Kidney (tissue), 13 donors: ENCODE measurements at regions not wholly inside any gene's neighbourhood (a gene's known extent, or its start where the extent isn't known, plus 50 kb on each side); places are given as distances from the start of the nearest gene placed in this dataset.

Source experiments
- DNase-seq, 5 donors: peaks; one replicate each; pipeline ENCODE4 v3.0.0-alpha.2; 2013 to 2020
- FAIRE-seq: peaks from 2 replicates; lab custom pipeline; 2012; peaks lifted over from hg19 to GRCh38; lab: Jason Lieb, UNC
- H3K27ac ChIP-seq, 2 donors: one replicate each; pipeline ENCODE4 v1.7.0; 2013; ENCODE audit warnings: low read depth in 2 of 2, low read length in 2 of 2, inconsistent platforms in 1 of 2
- H3K27me3 ChIP-seq: one replicate; pipeline ENCODE4 v1.7.1; 2013; ENCODE audit warnings: low read length, inconsistent platforms; ENCODE audit not compliant: control insufficient read depth, insufficient read depth
- H3K36me3 ChIP-seq, 3 donors: one replicate each; pipeline versions ENCODE4 v1.7.0 to v1.7.1; 2013; ENCODE audit warnings: low read length in 3 of 3, control low read depth in 1 of 3, inconsistent platforms in 1 of 3; ENCODE audit not compliant: insufficient read depth in 3 of 3, control insufficient read depth in 2 of 3
- H3K4me1 ChIP-seq, 3 donors: one replicate each; pipeline versions ENCODE4 v1.7.0 to v1.7.1; 2013; ENCODE audit warnings: low read length in 3 of 3, inconsistent platforms in 1 of 3, low read depth in 1 of 3; ENCODE audit not compliant: control insufficient read depth in 2 of 3, insufficient read depth in 2 of 3
- H3K4me3 ChIP-seq, 3 donors: one replicate each; pipeline versions ENCODE4 v1.7.0 to v1.8.1; 2013; ENCODE audit warnings: low read length in 3 of 3, control low read depth in 1 of 3, inconsistent platforms in 1 of 3
- H3K9ac ChIP-seq, 3 donors: one replicate each; pipeline versions ENCODE4 v1.7.0 to v1.7.1; 2013; ENCODE audit warnings: low read length in 3 of 3, control low read depth in 1 of 3, inconsistent platforms in 1 of 3
- H3K9me3 ChIP-seq, 3 donors: one replicate each; pipeline versions ENCODE4 v1.7.0 to v1.7.1; 2013; ENCODE audit warnings: low read length in 3 of 3, control low read depth in 1 of 3, inconsistent platforms in 1 of 3; ENCODE audit not compliant: control insufficient read depth in 2 of 3, insufficient read depth in 1 of 3
- intact Hi-C: fragments of 100-400 bp; cut with DNase I; formaldehyde crosslinking; loops from one replicate; pipeline ENCODE4 v1.11.1; 2022
- TF ChIP-seq, protein P1 (sequence below): IDR thresholded peaks from 3 replicates; pipeline ENCODE4 v1.5.1; 2012; ENCODE audit warnings: mild to moderate bottlenecking, moderate library complexity, borderline replicate concordance; ENCODE audit not compliant: insufficient read depth; ENCODE audit errors: extremely low read depth
- donor health status: control.
- donor health status: control.
- donor health status: control.
- donor health status: control.
- donor health status: control.
- donor health status: DM: yes; HTN: yes; CAD: no.
- donor health status: Normal renal cell carcinoma (clear cell type).

DNA sequence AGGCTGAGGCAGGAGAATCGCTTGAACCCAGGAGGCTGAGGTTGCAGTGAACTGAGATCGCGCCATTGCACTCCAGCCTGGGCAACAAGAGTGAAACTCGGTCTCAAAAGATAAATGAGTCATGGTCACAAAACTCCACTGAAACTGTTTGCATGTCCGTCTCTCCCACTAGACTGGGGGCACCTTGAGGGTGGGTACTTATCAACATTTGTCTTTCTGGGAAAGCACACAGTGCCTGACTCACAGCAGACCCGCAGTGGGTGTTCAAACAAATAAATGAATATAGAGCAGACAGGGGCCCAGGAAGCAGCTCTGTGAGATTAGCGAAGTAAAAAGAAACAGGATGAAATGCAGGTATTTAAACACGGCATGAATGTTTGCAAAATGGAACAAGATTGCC, 211.1 kb upstream of the GATA6 start:
- H3K4me3 ChIP-seq = no peak overlapping the region
- no peaks in the 10 kb centered on the region for H3K36me3 ChIP-seq
- no peaks in the 10 kb centered on the region for H3K9me3 ChIP-seq
- no peak overlapping the region for H3K27ac ChIP-seq
- DNase-seq (no peak), FAIRE-seq (no peak)
- H3K9ac ChIP-seq = no peak overlapping the region
- TF ChIP-seq, protein P1, sequence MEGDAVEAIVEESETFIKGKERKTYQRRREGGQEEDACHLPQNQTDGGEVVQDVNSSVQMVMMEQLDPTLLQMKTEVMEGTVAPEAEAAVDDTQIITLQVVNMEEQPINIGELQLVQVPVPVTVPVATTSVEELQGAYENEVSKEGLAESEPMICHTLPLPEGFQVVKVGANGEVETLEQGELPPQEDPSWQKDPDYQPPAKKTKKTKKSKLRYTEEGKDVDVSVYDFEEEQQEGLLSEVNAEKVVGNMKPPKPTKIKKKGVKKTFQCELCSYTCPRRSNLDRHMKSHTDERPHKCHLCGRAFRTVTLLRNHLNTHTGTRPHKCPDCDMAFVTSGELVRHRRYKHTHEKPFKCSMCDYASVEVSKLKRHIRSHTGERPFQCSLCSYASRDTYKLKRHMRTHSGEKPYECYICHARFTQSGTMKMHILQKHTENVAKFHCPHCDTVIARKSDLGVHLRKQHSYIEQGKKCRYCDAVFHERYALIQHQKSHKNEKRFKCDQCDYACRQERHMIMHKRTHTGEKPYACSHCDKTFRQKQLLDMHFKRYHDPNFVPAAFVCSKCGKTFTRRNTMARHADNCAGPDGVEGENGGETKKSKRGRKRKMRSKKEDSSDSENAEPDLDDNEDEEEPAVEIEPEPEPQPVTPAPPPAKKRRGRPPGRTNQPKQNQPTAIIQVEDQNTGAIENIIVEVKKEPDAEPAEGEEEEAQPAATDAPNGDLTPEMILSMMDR = no peak
- H3K27me3 ChIP-seq = no peaks in the 10 kb centered on the region
- intact Hi-C loops = loop anchor here (10.0 kb wide), 1 partner anchor 763 kb away; no protein-coding TSS in a partner anchor
- H3K4me1 ChIP-seq = no peaks in the 10 kb centered on the region

DNA sequence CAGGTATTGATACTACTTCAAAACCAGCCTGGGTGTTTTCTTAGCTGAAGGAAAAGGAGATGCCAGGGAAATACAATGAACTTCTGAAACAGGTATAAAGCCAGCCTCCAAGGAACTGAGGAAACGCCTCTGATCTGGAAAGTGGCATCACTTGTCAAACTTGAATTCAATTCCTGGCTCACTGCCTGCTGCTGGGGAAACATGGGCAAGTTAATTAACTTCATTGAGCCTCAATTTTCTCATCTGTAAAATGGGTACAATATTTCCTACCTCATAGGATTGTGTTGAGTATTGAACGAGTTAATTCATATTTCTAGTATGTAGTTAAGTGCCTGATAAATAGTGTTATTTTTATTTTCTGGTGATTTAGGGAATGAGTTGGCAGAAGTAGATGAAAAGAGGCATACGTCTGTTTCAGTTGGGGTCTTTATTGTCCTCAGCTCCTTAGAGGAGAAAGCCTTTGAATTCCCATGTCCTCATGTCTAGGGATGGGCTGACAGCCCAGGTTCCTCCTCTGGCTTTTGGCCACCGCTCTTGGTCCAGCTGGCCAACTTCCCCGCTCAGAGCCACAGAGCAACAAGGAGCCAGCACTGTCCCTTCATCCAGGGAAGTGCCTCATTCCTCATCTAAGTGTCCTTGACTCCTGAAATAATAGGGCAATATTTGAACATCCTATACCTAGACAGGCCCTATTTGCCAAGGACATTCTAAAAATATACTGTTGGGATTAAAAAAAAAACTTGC, 210.5 kb upstream of the GATA6 start:
- FAIRE-seq (no peak), DNase-seq (no peak)
- no peaks in the 10 kb centered on the region for H3K9me3 ChIP-seq
- intact Hi-C loops = loop anchor here (10.0 kb wide), 1 partner anchor 764 kb away; no protein-coding TSS in a partner anchor
- H3K27me3 ChIP-seq = no peaks in the 10 kb centered on the region
- no peaks in the 10 kb centered on the region for H3K36me3 ChIP-seq
- H3K27ac ChIP-seq = no peak overlapping the region
- no peaks in the 10 kb centered on the region for H3K4me1 ChIP-seq
- H3K9ac ChIP-seq = no peak overlapping the region
- no peak overlapping the region for H3K4me3 ChIP-seq
- TF ChIP-seq, protein P1 = no peak

DNA sequence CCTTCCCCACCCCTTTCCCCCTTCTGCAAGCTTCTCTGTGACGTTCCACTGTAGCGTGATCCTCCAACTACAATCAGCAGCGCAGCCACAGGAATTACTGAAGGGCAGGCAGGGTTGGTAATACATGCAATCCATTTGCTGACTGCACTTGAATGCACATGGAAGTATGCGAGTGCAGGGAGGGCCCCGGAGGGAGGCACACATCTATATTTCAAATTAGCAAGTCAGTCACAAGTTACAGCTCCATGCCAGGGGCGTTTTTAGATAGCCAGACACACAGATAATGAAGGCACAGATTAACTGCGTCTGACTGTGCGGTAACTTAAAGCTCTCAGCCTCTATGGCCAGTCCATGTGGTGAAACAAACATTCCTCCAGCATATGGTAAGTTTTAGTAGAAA, 209.2 kb upstream of the GATA6 start:
- no peak for FAIRE-seq
- H3K4me1 ChIP-seq = no peaks in the 10 kb centered on the region
- no peaks in the 10 kb centered on the region for H3K9me3 ChIP-seq
- no peak overlapping the region for H3K4me3 ChIP-seq
- H3K27ac ChIP-seq = no peak overlapping the region
- intact Hi-C loops = no loop called here
- H3K27me3 ChIP-seq = no peaks in the 10 kb centered on the region
- TF ChIP-seq, protein P1 = no peak
- DNase-seq = peak in 4 of 5 donors; percentile 30 to 45 (median 42)
- no peaks in the 10 kb centered on the region for H3K36me3 ChIP-seq
- H3K9ac ChIP-seq = no peak overlapping the region

DNA sequence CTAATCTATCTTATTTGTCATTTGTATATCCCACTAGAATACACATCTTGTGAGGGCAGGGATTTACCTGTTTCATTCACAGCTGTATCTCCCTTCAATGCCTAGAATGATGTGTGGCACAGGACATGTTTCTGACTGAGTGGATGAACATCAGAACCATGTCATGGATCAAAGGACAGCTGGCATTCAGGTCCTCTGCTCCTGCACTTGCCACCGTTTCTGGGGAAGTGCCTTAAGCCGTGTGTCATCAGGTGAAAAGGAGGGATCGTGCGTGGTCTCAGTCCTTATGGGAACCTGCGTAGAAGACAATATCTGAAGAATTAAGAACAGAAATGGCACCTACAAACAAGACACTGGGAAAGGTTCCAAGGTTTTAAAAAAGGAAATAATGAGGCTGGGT, 206.1 kb upstream of the GATA6 start:
- FAIRE-seq (no peak), DNase-seq (no peak)
- intact Hi-C loops = no loop called here
- H3K4me1 ChIP-seq = no peaks in the 10 kb centered on the region
- H3K9me3 ChIP-seq = no peaks in the 10 kb centered on the region
- no peaks in the 10 kb centered on the region for H3K27me3 ChIP-seq
- H3K4me3 ChIP-seq = no peak overlapping the region
- no peaks in the 10 kb centered on the region for H3K36me3 ChIP-seq
- no peak overlapping the region for H3K9ac ChIP-seq
- TF ChIP-seq, protein P1 = no peak
- H3K27ac ChIP-seq = no peak overlapping the region
